Small intestine (tissue), 7 donors: ENCODE measurements at regions not wholly inside any gene's neighbourhood (a gene's known extent, or its start where the extent isn't known, plus 50 kb on each side); places are given as distances from the start of the nearest gene placed in this dataset.
"Not testable (repeated sequence)": the region's sequence is repeated elsewhere in the genome, so short reads cannot be mapped to it uniquely, and the experiment has no call there.

Source experiments
- DNase-seq, 2 donors: peaks; one replicate each; pipeline versions ENCODE4 v3.0.0 to v3.0.0-alpha.2; 2013
- FAIRE-seq: peaks from 2 replicates; lab custom pipeline; 2012; peaks lifted over from hg19 to GRCh38; lab: Jason Lieb, UNC
- H3K27ac ChIP-seq, 3 donors: one replicate each; pipeline ENCODE4 v1.5.1; 2013; ENCODE audit warnings: low read length in 2 of 3, mild to moderate bottlenecking in 2 of 3, control low read depth in 1 of 3, inconsistent platforms in 1 of 3, low read depth in 1 of 3, moderate library complexity in 1 of 3
- H3K27me3 ChIP-seq, 3 donors: one replicate each; pipeline ENCODE4 v1.6.1; 2013; ENCODE audit warnings: low read length in 3 of 3, inconsistent platforms in 1 of 3; ENCODE audit not compliant: control insufficient read depth in 3 of 3, insufficient read depth in 3 of 3
- H3K36me3 ChIP-seq, 3 donors: one replicate each; pipeline ENCODE4 v1.6.1; 2013; ENCODE audit warnings: low read length in 3 of 3, inconsistent platforms in 1 of 3, low read depth in 1 of 3, mild to moderate bottlenecking in 1 of 3, moderate library complexity in 1 of 3; ENCODE audit not compliant: control insufficient read depth in 3 of 3, insufficient read depth in 2 of 3
- H3K4me1 ChIP-seq, 3 donors: one replicate each; pipeline ENCODE4 v1.6.1; 2013; ENCODE audit warnings: low read length in 2 of 3, inconsistent platforms in 1 of 3, low read depth in 1 of 3, mild to moderate bottlenecking in 1 of 3, moderate library complexity in 1 of 3; ENCODE audit not compliant: control insufficient read depth in 3 of 3, insufficient read depth in 2 of 3
- H3K4me3 ChIP-seq, 3 donors: one replicate each; pipeline ENCODE4 v1.5.1; 2013; ENCODE audit warnings: low read length in 3 of 3, control low read depth in 1 of 3, inconsistent platforms in 1 of 3, low read depth in 1 of 3, mild to moderate bottlenecking in 1 of 3, moderate library complexity in 1 of 3
- H3K9me3 ChIP-seq, 2 donors: one replicate each; pipeline ENCODE4 v1.6.1; 2013; ENCODE audit warnings: low read depth in 1 of 2, low read length in 1 of 2; ENCODE audit not compliant: control insufficient read depth in 2 of 2, insufficient read depth in 1 of 2
- WGBS, 3 donors: extraction: QIAGEN DNeasy Blood & Tissue Kit; methylation state at CpG; one replicate each; pipeline ENCODE4 v1.1.7; 2013; 5-methylcytosine and 5-hydroxymethylcytosine counted together
- donor health status: healthy with polysubstance abuse.
- donor health status: control.
- donor health status: control.
- donor health status: Bipolar disorder and iron deficiency.
- donor health status: healthy.

- Histone ChIP-seq H3K9me3 (no peaks in the 10 kb centered on the region), H3K4me1 (no peaks in the 10 kb centered on the region), H3K27me3 (peaks cover 0 to 4% (median 0%) of the 10 kb centered on the region in 3 donors), H3K36me3 (no peaks in the 10 kb centered on the region), H3K27ac (no peak overlapping the region), H3K4me3 (no peak overlapping the region)
- FAIRE-seq (no peak), DNase-seq (no peak)
Observed at GRCh38 chr20:47927944-47928343, 142.7 kb upstream of the SULF2 start.

GRCh38 chr20:47927385-47927851 is 142.1 kb upstream of the SULF2 start:
- H3K4me3 ChIP-seq: no peak overlapping the region
- no peak overlapping the region for H3K27ac ChIP-seq
- H3K36me3 ChIP-seq: no peaks in the 10 kb centered on the region
- DNase-seq (no peak), FAIRE-seq (no peak)
- no peaks in the 10 kb centered on the region for H3K9me3 ChIP-seq
- WGBS, 3 donors: 80 to 92% (median 83%) methylated on average over 5 of the region's 5 CpGs
- H3K27me3 ChIP-seq: peaks cover 0 to 4% (median 0%) of the 10 kb centered on the region in 3 donors
- no peaks in the 10 kb centered on the region for H3K4me1 ChIP-seq

- no peaks in the 10 kb centered on the region for H3K36me3 ChIP-seq
- DNase-seq (no peak), FAIRE-seq (no peak)
- H3K27me3 ChIP-seq: peaks cover 0 to 4% (median 0%) of the 10 kb centered on the region in 3 donors
- H3K4me1 ChIP-seq: no peaks in the 10 kb centered on the region
- H3K4me3 ChIP-seq: no peak overlapping the region
- no peaks in the 10 kb centered on the region for H3K9me3 ChIP-seq
- H3K27ac ChIP-seq: no peak overlapping the region
- 68 to 89% (median 73%) methylated on average over 4 of the region's 4 CpGs for WGBS, 3 donors
Observed at GRCh38 chr20:47926731-47927130, 141.4 kb upstream of the SULF2 start.

- Histone ChIP-seq H3K4me1 (no peaks in the 10 kb centered on the region), H3K27me3 (peaks cover 0 to 5% (median 0%) of the 10 kb centered on the region in 3 donors), H3K36me3 (no peaks in the 10 kb centered on the region), H3K4me3 (no peak overlapping the region), H3K9me3 (no peaks in the 10 kb centered on the region), H3K27ac (no peak overlapping the region)
- FAIRE-seq (no peak), DNase-seq (no peak)
- 68 to 69% (median 68%) methylated on average over 3 of the region's 3 CpGs for WGBS, 3 donors
Observed at GRCh38 chr20:47925593-47925992, 140.3 kb upstream of the SULF2 start.

GRCh38 chr20:47922269-47922668 is 137.0 kb upstream of the SULF2 start:
- WGBS, 3 donors: 32 to 37% (median 34%) methylated on average over 4 of the region's 4 CpGs
- DNase-seq (no peak), FAIRE-seq (no peak)
- Histone ChIP-seq H3K4me1 (no peaks in the 10 kb centered on the region), H3K27ac (no peak overlapping the region), H3K4me3 (no peak overlapping the region), H3K36me3 (no peaks in the 10 kb centered on the region), H3K27me3 (peaks cover 0 to 5% (median 0%) of the 10 kb centered on the region in 3 donors), H3K9me3 (peaks cover 0 to 8% of the 10 kb centered on the region in 2 donors)

GRCh38 chr20:47921829-47922228 is 136.5 kb upstream of the SULF2 start:
- not testable (repeated sequence) for H3K4me1 ChIP-seq, FAIRE-seq, H3K36me3 ChIP-seq, DNase-seq, H3K9me3 ChIP-seq, H3K27ac ChIP-seq, H3K27me3 ChIP-seq, H3K4me3 ChIP-seq
- 55 to 65% (median 58%) methylated on average over 7 to 9 of the region's 9 CpGs for WGBS, 3 donors

GRCh38 chr20:47921408-47921807 is 136.1 kb upstream of the SULF2 start:
- 38 to 51% (median 41%) methylated on average over 6 of the region's 6 CpGs for WGBS, 3 donors
- DNase-seq: no peak
- peaks cover 0 to 10% of the 10 kb centered on the region in 2 donors for H3K9me3 ChIP-seq
- H3K27me3 ChIP-seq: peaks cover 0 to 5% (median 0%) of the 10 kb centered on the region in 3 donors
- no peak overlapping the region for H3K4me3 ChIP-seq
- no peak overlapping the region for H3K27ac ChIP-seq
- no peaks in the 10 kb centered on the region for H3K36me3 ChIP-seq
- FAIRE-seq: no peak
- no peaks in the 10 kb centered on the region for H3K4me1 ChIP-seq

- H3K4me3 ChIP-seq: no peak overlapping the region
- H3K36me3 ChIP-seq: no peaks in the 10 kb centered on the region
- peaks cover 0 to 2% (median 0%) of the 10 kb centered on the region in 3 donors for H3K27me3 ChIP-seq
- no peak for FAIRE-seq
- peaks cover 0 to 13% of the 10 kb centered on the region in 2 donors for H3K9me3 ChIP-seq
- H3K27ac ChIP-seq: no peak overlapping the region
- 84 to 95% (median 94%) methylated on average over 2 of the region's 2 CpGs for WGBS, 3 donors
- no peaks in the 10 kb centered on the region for H3K4me1 ChIP-seq
- no peak for DNase-seq
Observed at GRCh38 chr20:47917549-47918070, 132.3 kb upstream of the SULF2 start.

GRCh38 chr20:47915495-47915894 is 130.2 kb upstream of the SULF2 start:
- H3K27me3 ChIP-seq: no peaks in the 10 kb centered on the region
- no peaks in the 10 kb centered on the region for H3K36me3 ChIP-seq
- H3K4me1 ChIP-seq: no peaks in the 10 kb centered on the region
- no peak overlapping the region for H3K27ac ChIP-seq
- H3K4me3 ChIP-seq: no peak overlapping the region
- FAIRE-seq (no peak), DNase-seq (no peak)
- WGBS, 3 donors: 95 to 99% (median 96%) methylated on average over 3 of the region's 3 CpGs
- peaks cover 0 to 13% of the 10 kb centered on the region in 2 donors for H3K9me3 ChIP-seq
